IMR-90 (cell line): ENCODE measurements at regions not wholly inside any gene's neighbourhood (a gene's known extent, or its start where the extent isn't known, plus 50 kb on each side); places are given as distances from the start of the nearest gene placed in this dataset.

Experiments
- BHLHE40 ChIP-seq: fragments of 150-350 bp; IDR thresholded peaks from 2 replicates; pipeline ENCODE4 v1.6.1; 2016; ENCODE audit warnings: mild to moderate bottlenecking, low read depth, low read length
- CEBPB ChIP-seq: IDR thresholded peaks from 2 replicates; pipeline ENCODE4 v1.6.1; 2012; ENCODE audit warnings: low read depth, low read length, improper control_type of control experiment
- CTCF ChIP-seq: conservative IDR thresholded peaks from 2 replicates; pipeline ENCODE4 v1.5.1; 2012; ENCODE audit warnings: mild to moderate bottlenecking, low read depth, low read length, improper control_type of control experiment
- FOS ChIP-seq: fragments of 150-350 bp; IDR thresholded peaks from 2 replicates; pipeline ENCODE4 v1.6.1; 2016; ENCODE audit warnings: low read depth, low read length
- MAFK ChIP-seq: IDR thresholded peaks from 2 replicates; pipeline ENCODE4 v1.6.1; 2012; ENCODE audit warnings: low read depth, low read length, improper control_type of control experiment
- MAZ ChIP-seq: IDR thresholded peaks from 2 replicates; pipeline ENCODE4 v1.6.1; 2012; ENCODE audit warnings: low read depth, mild to moderate bottlenecking, low read length, improper control_type of control experiment, moderate library complexity, borderline replicate concordance
- MXI1 ChIP-seq: IDR thresholded peaks from 2 replicates; pipeline ENCODE4 v1.6.1; 2012; ENCODE audit warnings: low read depth, mild to moderate bottlenecking, low read length, moderate library complexity, borderline replicate concordance
- NFE2L2 ChIP-seq: fragments of 150-350 bp; IDR thresholded peaks from 2 replicates; pipeline ENCODE4 v1.6.1; 2016; ENCODE audit warnings: low read depth, mild to moderate bottlenecking, low read length
- POLR2A ChIP-seq: IDR thresholded peaks from 2 replicates; pipeline ENCODE4 v1.6.1; 2012; ENCODE audit warnings: mild to moderate bottlenecking, low read depth, low read length
- RAD21 ChIP-seq: IDR thresholded peaks from 2 replicates; pipeline ENCODE4 v1.6.1; 2012; ENCODE audit warnings: low read length, improper control_type of control experiment
- RFX5 ChIP-seq: IDR thresholded peaks from 2 replicates; pipeline ENCODE4 v1.8.0; 2012; ENCODE audit warnings: low read depth, mild to moderate bottlenecking, low read length, moderate library complexity
- SMC3 ChIP-seq: fragments of 150-350 bp; IDR thresholded peaks from 2 replicates; pipeline ENCODE4 v1.6.1; 2016; ENCODE audit warnings: low read depth, mild to moderate bottlenecking, antibody characterized with exemption, low read length, moderate library complexity
- USF2 ChIP-seq: fragments of 150-350 bp; IDR thresholded peaks from 2 replicates; pipeline ENCODE4 v1.6.1; 2017; ENCODE audit warnings: mild to moderate bottlenecking, antibody characterized with exemption, low read length, low read depth

- no peak for TF ChIP-seq CTCF
- no peak for TF ChIP-seq MXI1
- TF ChIP-seq POLR2A, result no peak
- no peak for TF ChIP-seq MAZ
- no peak for TF ChIP-seq FOS
- no peak for TF ChIP-seq MAFK
- TF ChIP-seq USF2, result no peak
- no peak for TF ChIP-seq RFX5
- no peak for TF ChIP-seq SMC3
- no peak for TF ChIP-seq NFE2L2
- TF ChIP-seq BHLHE40, result no peak
- TF ChIP-seq CEBPB, result no peak
- TF ChIP-seq RAD21, result no peak
Observed at GRCh38 chr6:91428953-91429560, 842.2 kb upstream of the MAP3K7 start.
